PC-3 (cell line): ENCODE measurements at regions not wholly inside any gene's neighbourhood (a gene's known extent, or its start where the extent isn't known, plus 50 kb on each side); places are given as distances from the start of the nearest gene placed in this dataset.
"Not testable (repeated sequence)": the region's sequence is repeated elsewhere in the genome, so short reads cannot be mapped to it uniquely, and the experiment has no call there.

Experiments used
- ATAC-seq: fragments of 200-7000 bp; cut with Tn5 transposase; 2 replicates; pipeline ENCODE4 v1.9.1; 2020; ENCODE audit warnings: mild to moderate bottlenecking, moderate library complexity
- BruUV-seq: library from RNA; stranded (reverse); fragments of 400-500 nt; replicated peaks from 2 replicates; lab custom pipeline; 2021; lab: Mats Ljungman, UMichigan
- CTCF ChIA-PET: fragments of 300-600 bp; sonication (Branson Sonifier 250); formaldehyde crosslinking; loops from one replicate; lab custom pipeline; 2022; ENCODE audit warnings: antibody characterized with exemption; lab: Charles Lee
- POLR2A ChIA-PET: fragments of 300-600 bp; sonication (Branson Sonifier 250); formaldehyde crosslinking; loops from one replicate; lab custom pipeline; 2022; ENCODE audit warnings: antibody characterized with exemption; ENCODE audit not compliant: unreplicated experiment; lab: Charles Lee
- DNase-seq: peaks from one replicate; pipeline ENCODE4 v3.0.0-alpha.2; 2015
- H2AFZ ChIP-seq: fragments of 300-600 bp; sonication (generic); 2 replicates; pipeline ENCODE4 v1.6.0; 2016; ENCODE audit warnings: antibody characterized with exemption, low read length
- H3F3A ChIP-seq: fragments of 300-600 bp; sonication (generic); one replicate; pipeline ENCODE4 v1.6.0; 2017; ENCODE audit warnings: antibody characterized with exemption, low read length, control low read depth, mild to moderate bottlenecking; ENCODE audit not compliant: unreplicated experiment
- H3K27ac ChIP-seq: fragments of 300-600 bp; sonication (generic); 2 replicates; pipeline ENCODE4 v1.5.1; 2016; ENCODE audit warnings: mild to moderate bottlenecking, low read length
- H3K27me3 ChIP-seq: fragments of 300-600 bp; sonication (generic); 2 replicates; pipeline ENCODE4 v1.6.1; 2016; ENCODE audit warnings: low read length, mixed read lengths
- H3K36me3 ChIP-seq: fragments of 300-600 bp; sonication (generic); 2 replicates; pipeline ENCODE4 v1.6.1; 2016; ENCODE audit warnings: low read depth, mixed run types, low read length, mixed read lengths
- H3K4me1 ChIP-seq: fragments of 300-600 bp; sonication (generic); 2 replicates; pipeline ENCODE4 v1.5.1; 2016; ENCODE audit warnings: low read length; ENCODE audit not compliant: insufficient read depth
- H3K4me2 ChIP-seq: fragments of 300-600 bp; sonication (generic); 2 replicates; pipeline ENCODE4 v1.6.0; 2016; ENCODE audit warnings: low read length
- H3K4me3 ChIP-seq: fragments of 300-600 bp; sonication (generic); 2 replicates; pipeline ENCODE4 v1.5.1; 2016; ENCODE audit warnings: mild to moderate bottlenecking, low read length, mixed read lengths
- H3K79me2 ChIP-seq: fragments of 300-600 bp; sonication (generic); 2 replicates; pipeline ENCODE4 v1.6.1; 2017; ENCODE audit warnings: low read length, mixed read lengths
- H3K9ac ChIP-seq: fragments of 300-600 bp; sonication (generic); 2 replicates; pipeline ENCODE4 v1.6.0; 2016; ENCODE audit warnings: mild to moderate bottlenecking, low read length
- H3K9me2 ChIP-seq: fragments of 300-600 bp; sonication (generic); replicated peaks from 2 replicates; pipeline ENCODE4 v1.6.1; 2016; ENCODE audit warnings: mixed run types, low read length, mixed read lengths
- H3K9me3 ChIP-seq: fragments of 300-600 bp; sonication (generic); 2 replicates; pipeline ENCODE4 v1.6.1; 2016; ENCODE audit warnings: low read length, mixed read lengths
- H4K20me1 ChIP-seq: fragments of 300-600 bp; sonication (generic); 2 replicates; pipeline ENCODE4 v1.6.1; 2016; ENCODE audit warnings: low read length, mixed read lengths
- EZH2 ChIP-seq: fragments of 300-600 bp; sonication (generic); IDR thresholded peaks from one replicate; pipeline ENCODE4 v1.6.1; 2017; ENCODE audit warnings: antibody characterized with exemption, mild to moderate bottlenecking, low read length; ENCODE audit not compliant: unreplicated experiment
- EZH2phosphoT487 ChIP-seq: fragments of 300-600 bp; sonication (generic); IDR thresholded peaks from 2 replicates; pipeline ENCODE4 v1.6.1; 2018; ENCODE audit warnings: mild to moderate bottlenecking, antibody characterized with exemption, low read length, borderline replicate concordance
- intact Hi-C: fragments of 100-400 bp; cut with micrococcal nuclease; formaldehyde crosslinking; loops from 2 replicates; pipeline ENCODE4 v1.9.0; 2023
- TF ChIP-seq, protein P1 (sequence below): fragments of 300-600 bp; sonication (generic); conservative IDR thresholded peaks from 2 replicates; pipeline ENCODE4 v1.5.1; 2017; ENCODE audit warnings: antibody characterized with exemption, low read depth, mild to moderate bottlenecking, low read length

DNA sequence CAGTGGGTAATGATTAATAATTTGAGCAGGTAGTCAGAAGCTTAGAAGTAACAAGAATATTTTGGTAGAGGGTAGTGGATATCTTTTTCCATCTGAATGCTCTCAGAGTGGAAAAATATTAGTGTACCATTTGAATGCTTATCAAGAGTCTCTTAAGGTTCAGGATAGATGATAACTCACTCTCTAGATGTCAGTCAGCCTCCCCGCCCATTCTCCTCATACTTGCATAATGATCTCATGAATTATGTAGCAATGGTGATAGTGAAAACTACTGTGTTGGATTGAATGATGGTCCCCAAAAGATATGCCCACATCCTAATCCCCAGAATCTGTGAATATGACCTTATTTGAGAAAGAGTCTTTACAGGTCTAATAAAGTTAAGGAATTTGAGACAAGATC is 132.7 kb upstream of the KLF12 start:
- BruUV-seq = no TSS peak
- DNase-seq (no peak), ATAC-seq (no peak)
- Histone ChIP-seq H3K79me2 (no peaks in the 10 kb centered on the region), H3K9me3 (0 out of 2 replicates have a peak, but pooled peaks cover 5% of the 10 kb centered on the region), H3K36me3 (no peaks in the 10 kb centered on the region; the same call in 1 of the 2 replicates), H3K4me3 (no peak overlapping the region), H3K27ac (no peak overlapping the region), H2AFZ (no peak overlapping the region), H3K9ac (no peak overlapping the region), H4K20me1 (no peaks in the 10 kb centered on the region), H3K27me3 (no peaks in the 10 kb centered on the region), H3K4me2 (no peak overlapping the region), H3K4me1 (peaks cover 16% of the 10 kb centered on the region), H3K9me2 (no peaks in the 10 kb centered on the region), H3F3A (no peaks in the 10 kb centered on the region)
- ChIA-PET POLR2A (no interaction called here), CTCF (no interaction called here)
- intact Hi-C loops = no loop called here
- TF ChIP-seq EZH2phosphoT487 = no peak

DNA sequence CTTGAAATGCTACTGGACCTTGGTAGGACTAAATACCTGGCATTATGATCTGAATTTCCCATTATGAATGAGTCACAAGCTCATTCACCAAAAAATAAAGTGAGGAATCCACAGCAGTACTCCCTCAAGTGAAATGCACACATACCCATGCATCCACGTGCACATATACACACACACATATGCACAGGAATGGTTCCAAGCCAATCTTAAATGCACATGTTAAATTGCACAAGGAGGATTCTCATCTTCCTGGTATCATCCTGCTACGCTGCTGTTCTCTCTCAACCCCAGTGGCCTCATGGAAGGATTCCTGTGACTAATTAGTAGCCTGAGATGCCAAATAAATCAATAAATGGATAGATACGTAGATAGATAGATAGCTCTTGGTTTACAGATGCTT is 132.1 kb upstream of the KLF12 start:
- no peaks in the 10 kb centered on the region for H3F3A ChIP-seq
- H3K4me3 ChIP-seq = no peak overlapping the region
- intact Hi-C loops = no loop called here
- no peak for ATAC-seq
- no peaks in the 10 kb centered on the region for H4K20me1 ChIP-seq
- H3K4me1 ChIP-seq = peaks cover 16% of the 10 kb centered on the region
- DNase-seq = no peak
- H3K27ac ChIP-seq = no peak overlapping the region
- H3K4me2 ChIP-seq = no peak overlapping the region
- no peaks in the 10 kb centered on the region for H3K27me3 ChIP-seq
- TF ChIP-seq EZH2 (no peak), EZH2phosphoT487 (no peak)
- TF ChIP-seq, protein P1, sequence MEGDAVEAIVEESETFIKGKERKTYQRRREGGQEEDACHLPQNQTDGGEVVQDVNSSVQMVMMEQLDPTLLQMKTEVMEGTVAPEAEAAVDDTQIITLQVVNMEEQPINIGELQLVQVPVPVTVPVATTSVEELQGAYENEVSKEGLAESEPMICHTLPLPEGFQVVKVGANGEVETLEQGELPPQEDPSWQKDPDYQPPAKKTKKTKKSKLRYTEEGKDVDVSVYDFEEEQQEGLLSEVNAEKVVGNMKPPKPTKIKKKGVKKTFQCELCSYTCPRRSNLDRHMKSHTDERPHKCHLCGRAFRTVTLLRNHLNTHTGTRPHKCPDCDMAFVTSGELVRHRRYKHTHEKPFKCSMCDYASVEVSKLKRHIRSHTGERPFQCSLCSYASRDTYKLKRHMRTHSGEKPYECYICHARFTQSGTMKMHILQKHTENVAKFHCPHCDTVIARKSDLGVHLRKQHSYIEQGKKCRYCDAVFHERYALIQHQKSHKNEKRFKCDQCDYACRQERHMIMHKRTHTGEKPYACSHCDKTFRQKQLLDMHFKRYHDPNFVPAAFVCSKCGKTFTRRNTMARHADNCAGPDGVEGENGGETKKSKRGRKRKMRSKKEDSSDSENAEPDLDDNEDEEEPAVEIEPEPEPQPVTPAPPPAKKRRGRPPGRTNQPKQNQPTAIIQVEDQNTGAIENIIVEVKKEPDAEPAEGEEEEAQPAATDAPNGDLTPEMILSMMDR = no peak
- H3K9ac ChIP-seq = no peak overlapping the region
- CTCF ChIA-PET = no interaction called here
- H3K79me2 ChIP-seq = no peaks in the 10 kb centered on the region
- POLR2A ChIA-PET = no interaction called here
- no peak overlapping the region for H2AFZ ChIP-seq
- H3K9me3 ChIP-seq = 0 out of 2 replicates have a peak, but pooled peaks cover 5% of the 10 kb centered on the region
- BruUV-seq = no TSS peak
- H3K9me2 ChIP-seq = no peaks in the 10 kb centered on the region
- no peaks in the 10 kb centered on the region; the same call in 1 of the 2 replicates for H3K36me3 ChIP-seq

DNA sequence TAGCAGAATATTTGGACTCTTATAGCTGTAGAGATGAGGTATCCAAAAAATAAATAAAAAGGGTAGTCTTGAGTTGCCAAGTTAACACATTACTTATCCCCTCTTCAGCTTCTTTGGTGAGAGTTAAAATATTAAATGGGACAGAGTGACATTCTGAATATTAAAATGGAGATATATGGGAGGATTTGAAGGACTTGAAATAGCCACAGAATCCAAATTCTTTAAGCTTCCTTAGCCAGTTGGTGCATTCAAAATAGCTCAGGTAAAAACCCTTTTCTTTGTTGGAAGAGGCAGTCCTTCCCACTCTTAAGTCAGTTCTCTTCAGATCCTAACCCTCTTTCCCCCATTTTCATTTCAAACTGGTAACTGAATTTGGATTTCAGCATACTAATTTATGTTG is 130.1 kb upstream of the KLF12 start:
- H2AFZ ChIP-seq = no peak overlapping the region
- TF ChIP-seq, protein P1 = no peak
- no peak for TF ChIP-seq EZH2phosphoT487
- TF ChIP-seq EZH2 = no peak
- no TSS peak for BruUV-seq
- no peaks in the 10 kb centered on the region; the same call in 1 of the 2 replicates for H3K36me3 ChIP-seq
- H4K20me1 ChIP-seq = no peaks in the 10 kb centered on the region
- peaks cover 2% of the 10 kb centered on the region for H3K4me1 ChIP-seq
- no peaks in the 10 kb centered on the region for H3K79me2 ChIP-seq
- no peaks in the 10 kb centered on the region for H3K27me3 ChIP-seq
- ATAC-seq (no peak), DNase-seq (no peak)
- H3K4me2 ChIP-seq = no peak overlapping the region
- no peak overlapping the region for H3K4me3 ChIP-seq
- ChIA-PET POLR2A (no interaction called here), CTCF (no interaction called here)
- intact Hi-C loops = no loop called here
- H3F3A ChIP-seq = no peaks in the 10 kb centered on the region
- no peak overlapping the region for H3K9ac ChIP-seq
- H3K9me2 ChIP-seq = no peaks in the 10 kb centered on the region
- no peak overlapping the region for H3K27ac ChIP-seq
- 0 out of 2 replicates have a peak, but pooled peaks cover 5% of the 10 kb centered on the region for H3K9me3 ChIP-seq

DNA sequence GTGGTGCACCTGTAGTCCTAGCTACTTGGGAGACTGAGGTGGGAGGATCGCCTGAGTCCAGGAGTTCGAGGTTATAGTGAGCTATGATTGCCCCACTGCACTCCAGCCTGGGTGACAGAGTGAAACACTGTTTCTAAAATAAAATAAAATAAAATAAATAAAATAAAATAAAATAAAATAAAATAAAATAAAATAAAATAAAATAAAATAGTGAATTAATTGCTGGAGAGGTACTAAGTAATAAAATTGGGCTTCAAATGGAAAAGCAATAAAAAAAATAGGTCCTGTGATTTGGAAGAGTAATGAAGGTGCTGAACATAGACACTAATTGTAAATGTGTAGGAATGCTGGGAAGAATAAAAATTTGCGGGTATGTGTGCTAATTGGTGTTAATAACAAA is 126.2 kb upstream of the KLF12 start:
- H3K9me2 ChIP-seq, POLR2A ChIA-PET, H3F3A ChIP-seq, intact Hi-C loops, DNase-seq, H3K4me1 ChIP-seq, H3K9me3 ChIP-seq, H4K20me1 ChIP-seq, ATAC-seq, H3K4me3 ChIP-seq, H3K79me2 ChIP-seq, H2AFZ ChIP-seq, H3K4me2 ChIP-seq, CTCF ChIA-PET, H3K27ac ChIP-seq, H3K27me3 ChIP-seq, BruUV-seq, H3K36me3 ChIP-seq, H3K9ac ChIP-seq: not testable (repeated sequence)
